ENCODE measurements at regions not wholly inside any gene's neighbourhood (a gene's known extent, or its start where the extent isn't known, plus 50 kb on each side); places are given as distances from the start of the nearest gene placed in this dataset.

DNA sequence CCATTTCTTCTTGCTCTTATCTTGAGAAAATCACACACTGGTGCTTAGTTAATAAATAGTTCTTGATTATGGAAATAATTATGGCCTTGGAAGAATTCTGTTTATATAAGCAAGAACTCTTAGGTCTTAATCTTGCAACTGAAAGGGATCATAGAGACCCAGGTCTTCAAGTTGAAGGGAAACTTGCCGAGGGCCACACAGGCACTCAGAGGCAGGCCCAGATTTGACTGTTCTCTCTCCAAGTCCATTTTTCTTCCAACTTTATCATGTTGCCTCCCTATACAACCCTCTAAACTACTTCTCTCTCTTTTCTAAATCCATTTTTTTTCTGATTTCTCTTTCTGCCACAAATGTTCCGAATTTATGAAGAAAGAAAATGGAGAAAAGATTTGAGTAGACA lies 94.5 kb upstream of the RMDN2 start:
- Histone ChIP-seq H3K9me3 (ENCODE audit: low read depth, low read length, poor library complexity, severe bottlenecking) (no peaks in the 10 kb centered on the region), H3K36me3 (ENCODE audit: insufficient read depth, low read length, poor library complexity, severe bottlenecking) (no peaks in the 10 kb centered on the region), H3K27ac (ENCODE audit: low read depth, low read length, poor library complexity, severe bottlenecking) (no peak overlapping the region), H3K27me3 (replicated peaks; ENCODE audit: insufficient read depth, low read depth, low read length, poor library complexity) (no peaks in the 10 kb centered on the region), H3K4me3 (ENCODE audit: low read depth, low read length, poor library complexity, severe bottlenecking) (no peak overlapping the region), H3K4me1 (ENCODE audit: insufficient read depth, low read length, poor library complexity, severe bottlenecking) (no peaks in the 10 kb centered on the region)
- intact Hi-C loops (cut with micrococcal nuclease; ENCODE audit: unreplicated experiment): loop anchor here (5.0 kb wide), 1 partner anchor 433 kb away; no protein-coding TSS in a partner anchor
- ChIA-PET CTCF (no interaction called here), POLR2A (ENCODE audit: low non-redundant PET) (no interaction called here)
- TF ChIP-seq EZH2 (IDR thresholded peaks at IDR 0.05; ENCODE audit: borderline replicate concordance, low read depth, low read length, poor library complexity, severe bottlenecking): no peak
- TF ChIP-seq, protein P1, sequence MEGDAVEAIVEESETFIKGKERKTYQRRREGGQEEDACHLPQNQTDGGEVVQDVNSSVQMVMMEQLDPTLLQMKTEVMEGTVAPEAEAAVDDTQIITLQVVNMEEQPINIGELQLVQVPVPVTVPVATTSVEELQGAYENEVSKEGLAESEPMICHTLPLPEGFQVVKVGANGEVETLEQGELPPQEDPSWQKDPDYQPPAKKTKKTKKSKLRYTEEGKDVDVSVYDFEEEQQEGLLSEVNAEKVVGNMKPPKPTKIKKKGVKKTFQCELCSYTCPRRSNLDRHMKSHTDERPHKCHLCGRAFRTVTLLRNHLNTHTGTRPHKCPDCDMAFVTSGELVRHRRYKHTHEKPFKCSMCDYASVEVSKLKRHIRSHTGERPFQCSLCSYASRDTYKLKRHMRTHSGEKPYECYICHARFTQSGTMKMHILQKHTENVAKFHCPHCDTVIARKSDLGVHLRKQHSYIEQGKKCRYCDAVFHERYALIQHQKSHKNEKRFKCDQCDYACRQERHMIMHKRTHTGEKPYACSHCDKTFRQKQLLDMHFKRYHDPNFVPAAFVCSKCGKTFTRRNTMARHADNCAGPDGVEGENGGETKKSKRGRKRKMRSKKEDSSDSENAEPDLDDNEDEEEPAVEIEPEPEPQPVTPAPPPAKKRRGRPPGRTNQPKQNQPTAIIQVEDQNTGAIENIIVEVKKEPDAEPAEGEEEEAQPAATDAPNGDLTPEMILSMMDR (conservative IDR thresholded peaks at IDR 0.05; ENCODE audit: low read depth, low read length): no peak
- no TSS peak for BruUV-seq (replicated peaks)
- DNase-seq (ENCODE audit: low spot score): no peak

DNA sequence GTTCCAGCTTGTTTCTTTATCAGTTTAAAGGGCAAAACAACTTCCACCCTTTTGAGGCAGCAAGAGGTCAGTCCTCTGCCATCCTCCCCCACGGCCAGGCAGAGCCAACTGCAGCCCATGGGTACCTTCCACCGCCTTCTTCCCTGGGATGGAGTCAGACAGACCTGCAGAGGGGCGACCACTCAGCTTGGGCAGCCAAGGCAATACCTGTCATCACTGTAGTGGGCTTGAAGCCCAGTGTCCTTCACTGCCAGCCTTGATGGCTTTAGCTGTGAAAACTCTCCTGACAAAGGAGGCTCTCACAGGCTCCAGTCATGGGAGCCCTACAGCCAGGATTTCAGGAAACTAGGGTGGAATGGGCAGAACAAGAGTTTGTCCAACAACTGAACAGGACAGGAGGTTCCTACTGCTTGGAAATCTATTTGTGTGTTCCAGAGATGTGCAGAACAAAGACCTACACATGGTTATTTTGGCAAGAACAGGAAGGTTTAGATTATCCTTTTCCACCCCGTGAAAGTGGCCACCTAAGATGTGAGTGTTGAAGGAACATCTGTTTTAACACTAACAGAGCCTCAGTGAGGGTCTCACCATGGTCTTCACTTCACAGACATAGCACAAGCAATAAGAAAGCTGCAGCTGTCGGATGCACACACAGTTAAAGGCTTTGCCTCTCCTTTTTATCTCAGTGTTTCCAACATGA lies 93.9 kb upstream of the RMDN2 start:
- H3K4me1 ChIP-seq (ENCODE audit: insufficient read depth, low read length, poor library complexity, severe bottlenecking): no peaks in the 10 kb centered on the region
- ChIA-PET CTCF (interaction anchor here (1.8 to 1.9 kb wide), 2 partner anchors 416 to 435 kb away, joined by 22 to 55 read pairs; no protein-coding TSS in a partner anchor), POLR2A (ENCODE audit: low non-redundant PET) (no interaction called here)
- no peak for TF ChIP-seq EZH2 (IDR thresholded peaks at IDR 0.05; ENCODE audit: borderline replicate concordance, low read depth, low read length, poor library complexity, severe bottlenecking)
- TF ChIP-seq, protein P1 (conservative IDR thresholded peaks at IDR 0.05; ENCODE audit: low read depth, low read length): no peak
- no peaks in the 10 kb centered on the region for H3K9me3 ChIP-seq (ENCODE audit: low read depth, low read length, poor library complexity, severe bottlenecking)
- no peaks in the 10 kb centered on the region for H3K27me3 ChIP-seq (replicated peaks; ENCODE audit: insufficient read depth, low read depth, low read length, poor library complexity)
- no peak overlapping the region for H3K27ac ChIP-seq (ENCODE audit: low read depth, low read length, poor library complexity, severe bottlenecking)
- BruUV-seq (replicated peaks): no TSS peak
- DNase-seq (ENCODE audit: low spot score): no peak
- H3K4me3 ChIP-seq (ENCODE audit: low read depth, low read length, poor library complexity, severe bottlenecking): no peak overlapping the region
- H3K36me3 ChIP-seq (ENCODE audit: insufficient read depth, low read length, poor library complexity, severe bottlenecking): no peaks in the 10 kb centered on the region
- intact Hi-C loops (cut with micrococcal nuclease; ENCODE audit: unreplicated experiment): loop anchor here (5.0 kb wide), 1 partner anchor 434 kb away; no protein-coding TSS in a partner anchor

DNA sequence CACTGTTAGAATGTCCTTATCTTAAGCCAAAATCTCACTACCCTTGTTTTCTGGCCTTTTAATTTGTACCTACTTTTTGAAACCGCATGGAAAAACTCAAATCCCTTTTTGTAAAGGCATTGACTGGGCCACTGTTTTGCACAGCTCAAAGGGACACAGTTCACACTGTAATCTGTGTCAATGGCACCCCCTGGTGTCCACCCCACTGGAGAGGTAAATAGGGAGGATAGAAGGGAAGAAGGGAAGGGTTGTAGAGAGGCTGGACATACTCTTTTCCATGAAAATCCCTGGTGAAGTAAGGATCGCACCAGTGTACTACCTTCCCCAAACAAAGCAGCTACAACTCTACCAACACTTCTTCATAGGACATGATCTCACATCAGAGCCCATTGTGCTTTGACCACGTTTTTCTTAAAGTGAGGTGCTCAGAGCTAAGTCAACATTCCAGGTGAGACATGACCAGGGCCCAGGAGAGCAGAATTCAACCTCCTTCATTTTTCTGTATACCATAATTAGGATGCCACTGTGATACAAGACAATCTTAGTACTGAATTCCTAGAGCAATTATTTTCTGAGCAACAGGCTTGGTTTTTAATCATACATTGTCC lies 92.4 kb upstream of the RMDN2 start:
- BruUV-seq (replicated peaks): no TSS peak
- Histone ChIP-seq H3K9me3 (ENCODE audit: low read depth, low read length, poor library complexity, severe bottlenecking) (no peaks in the 10 kb centered on the region), H3K4me1 (ENCODE audit: insufficient read depth, low read length, poor library complexity, severe bottlenecking) (peaks cover 13% of the 10 kb centered on the region), H3K27ac (ENCODE audit: low read depth, low read length, poor library complexity, severe bottlenecking) (no peak overlapping the region), H3K36me3 (ENCODE audit: insufficient read depth, low read length, poor library complexity, severe bottlenecking) (no peaks in the 10 kb centered on the region), H3K27me3 (replicated peaks; ENCODE audit: insufficient read depth, low read depth, low read length, poor library complexity) (no peaks in the 10 kb centered on the region), H3K4me3 (ENCODE audit: low read depth, low read length, poor library complexity, severe bottlenecking) (no peak overlapping the region)
- CTCF ChIA-PET: interaction anchor here (0.5 to 1.9 kb wide), 8 partner anchors 45 to 436 kb away, joined by 3 to 55 read pairs (median 8); no protein-coding TSS in a partner anchor
- intact Hi-C loops (cut with micrococcal nuclease; ENCODE audit: unreplicated experiment): loop anchor here (1.0 to 5.0 kb wide), 2 partner anchors 418 to 435 kb away; no protein-coding TSS in a partner anchor
- POLR2A ChIA-PET (ENCODE audit: low non-redundant PET): no interaction called here
- TF ChIP-seq, protein P1 (conservative IDR thresholded peaks at IDR 0.05; ENCODE audit: low read depth, low read length): peak; percentile 75
- no peak for TF ChIP-seq EZH2 (IDR thresholded peaks at IDR 0.05; ENCODE audit: borderline replicate concordance, low read depth, low read length, poor library complexity, severe bottlenecking)
- peak; percentile 83 for DNase-seq (ENCODE audit: low spot score)

All from A673 (cell line).